Liver (tissue), 8 donors: ENCODE measurements at regions not wholly inside any gene's neighbourhood (a gene's known extent, or its start where the extent isn't known, plus 50 kb on each side); places are given as distances from the start of the nearest gene placed in this dataset.

Source experiments
- DNase-seq: peaks from one replicate; pipeline ENCODE4 v3.0.0-alpha.2; 2017; ENCODE audit warnings: low spot score
- H3K27ac ChIP-seq, 2 donors: one replicate each; pipeline ENCODE4 v1.7.0; 2013; ENCODE audit warnings: inconsistent platforms in 2 of 2, low read length in 2 of 2, control low read depth in 1 of 2, low read depth in 1 of 2, mild to moderate bottlenecking in 1 of 2
- H3K27me3 ChIP-seq, 4 donors: one replicate each; pipeline versions ENCODE4 v1.6.1 to v1.7.0; 2013; ENCODE audit warnings: low read length in 3 of 4, inconsistent platforms in 1 of 4, mild to moderate bottlenecking in 1 of 4, moderate library complexity in 1 of 4; ENCODE audit not compliant: control insufficient read depth in 4 of 4, insufficient read depth in 4 of 4
- H3K36me3 ChIP-seq, 4 donors: one replicate each; pipeline versions ENCODE4 v1.6.1 to v1.7.0; 2013; ENCODE audit warnings: low read length in 3 of 4, mild to moderate bottlenecking in 3 of 4, low read depth in 1 of 4, moderate library complexity in 1 of 4; ENCODE audit not compliant: control insufficient read depth in 4 of 4, insufficient read depth in 3 of 4
- H3K4me1 ChIP-seq, 4 donors: one replicate each; pipeline versions ENCODE4 v1.6.1 to v1.7.0; 2013; ENCODE audit warnings: low read length in 3 of 4, mild to moderate bottlenecking in 3 of 4, moderate library complexity in 1 of 4; ENCODE audit not compliant: control insufficient read depth in 4 of 4, insufficient read depth in 4 of 4
- H3K4me3 ChIP-seq, 3 donors: one replicate each; pipeline versions ENCODE4 v1.6.1 to v1.7.0; 2013; ENCODE audit warnings: low read length in 3 of 3, control low read depth in 1 of 3, low read depth in 1 of 3, mild to moderate bottlenecking in 1 of 3
- H3K9ac ChIP-seq, 2 donors: one replicate each; pipeline ENCODE4 v1.7.0; 2013; ENCODE audit warnings: low read length in 2 of 2, mild to moderate bottlenecking in 2 of 2, moderate library complexity in 2 of 2, control low read depth in 1 of 2, low read depth in 1 of 2
- H3K9me3 ChIP-seq, 4 donors: one replicate each; pipeline versions ENCODE4 v1.6.1 to v1.7.0; 2013; ENCODE audit warnings: low read length in 3 of 4; ENCODE audit not compliant: control insufficient read depth in 4 of 4
- EGR1 ChIP-seq, 2 donors: IDR thresholded peaks; 2 replicates each; pipeline ENCODE4 v1.6.1; 2016 to 2018; ENCODE audit warnings: antibody characterized with exemption in 2 of 2, low read depth in 2 of 2
- GABPA ChIP-seq, 2 donors: IDR thresholded peaks in 1 of 2; conservative IDR thresholded peaks in 1 of 2; 2 replicates each; pipeline ENCODE4 v1.6.1; 2016; ENCODE audit warnings: antibody characterized with exemption in 2 of 2, mild to moderate bottlenecking in 1 of 2, moderate library complexity in 1 of 2
- HNF4A ChIP-seq, 2 donors: conservative IDR thresholded peaks; 2 replicates each; pipeline ENCODE4 v1.6.1; 2016; ENCODE audit warnings: antibody characterized with exemption in 2 of 2, mild to moderate bottlenecking in 2 of 2
- HNF4G ChIP-seq: IDR thresholded peaks from 2 replicates; pipeline ENCODE4 v1.6.1; 2016; ENCODE audit warnings: antibody characterized with exemption
- JUND ChIP-seq, 2 donors: IDR thresholded peaks; 2 replicates each; pipeline ENCODE4 v1.6.1; 2016; ENCODE audit warnings: antibody characterized with exemption in 2 of 2
- NR2F2 ChIP-seq: IDR thresholded peaks from 2 replicates; pipeline ENCODE4 v1.6.1; 2016; ENCODE audit warnings: antibody characterized with exemption
- RAD21 ChIP-seq, 2 donors: IDR thresholded peaks; 2 replicates each; pipeline ENCODE4 v1.6.1; 2016; ENCODE audit warnings: antibody characterized with exemption in 2 of 2, mild to moderate bottlenecking in 2 of 2
- RXRA ChIP-seq, 2 donors: IDR thresholded peaks; 2 replicates each; pipeline ENCODE4 v1.6.1; 2017 to 2018; ENCODE audit warnings: antibody characterized with exemption in 2 of 2, mild to moderate bottlenecking in 1 of 2
- SP1 ChIP-seq: IDR thresholded peaks from 2 replicates; pipeline ENCODE4 v1.6.1; 2018; ENCODE audit warnings: antibody characterized with exemption, mild to moderate bottlenecking
- TAF1 ChIP-seq: conservative IDR thresholded peaks from 2 replicates; pipeline ENCODE4 v1.6.1; 2016; ENCODE audit warnings: antibody characterized with exemption, mild to moderate bottlenecking
- YY1 ChIP-seq: IDR thresholded peaks from 2 replicates; pipeline ENCODE4 v1.6.1; 2016; ENCODE audit warnings: antibody characterized with exemption, mild to moderate bottlenecking
- WGBS: extraction: QIAGEN DNeasy Blood & Tissue Kit; methylation state at CpG from one replicate; pipeline ENCODE4 v1.1.7; 2013; 5-methylcytosine and 5-hydroxymethylcytosine counted together
- TF ChIP-seq, protein P1 (sequence below): IDR thresholded peaks from 2 replicates; pipeline ENCODE4 v1.6.1; 2016; ENCODE audit warnings: antibody characterized with exemption
- TF ChIP-seq, protein P2 (sequence below): IDR thresholded peaks from 2 replicates; pipeline ENCODE4 v1.6.1; 2016; ENCODE audit warnings: antibody characterized with exemption, mild to moderate bottlenecking
- TF ChIP-seq, protein P3 (sequence below): IDR thresholded peaks from 2 replicates; pipeline ENCODE4 v1.6.1; 2016; ENCODE audit warnings: antibody characterized with exemption
- TF ChIP-seq, protein P4 (sequence below): fragments of 150-350 bp; IDR thresholded peaks from 2 replicates; pipeline ENCODE4 v1.5.1; 2017; ENCODE audit warnings: improper control_type of control experiment, low read depth, low read length; ENCODE audit not compliant: missing input control
- donor health status: healthy.
- donor health status: healthy.
- donor health status: healthy.
- donor health status: healthy.
- donor health status: healthy.

DNA sequence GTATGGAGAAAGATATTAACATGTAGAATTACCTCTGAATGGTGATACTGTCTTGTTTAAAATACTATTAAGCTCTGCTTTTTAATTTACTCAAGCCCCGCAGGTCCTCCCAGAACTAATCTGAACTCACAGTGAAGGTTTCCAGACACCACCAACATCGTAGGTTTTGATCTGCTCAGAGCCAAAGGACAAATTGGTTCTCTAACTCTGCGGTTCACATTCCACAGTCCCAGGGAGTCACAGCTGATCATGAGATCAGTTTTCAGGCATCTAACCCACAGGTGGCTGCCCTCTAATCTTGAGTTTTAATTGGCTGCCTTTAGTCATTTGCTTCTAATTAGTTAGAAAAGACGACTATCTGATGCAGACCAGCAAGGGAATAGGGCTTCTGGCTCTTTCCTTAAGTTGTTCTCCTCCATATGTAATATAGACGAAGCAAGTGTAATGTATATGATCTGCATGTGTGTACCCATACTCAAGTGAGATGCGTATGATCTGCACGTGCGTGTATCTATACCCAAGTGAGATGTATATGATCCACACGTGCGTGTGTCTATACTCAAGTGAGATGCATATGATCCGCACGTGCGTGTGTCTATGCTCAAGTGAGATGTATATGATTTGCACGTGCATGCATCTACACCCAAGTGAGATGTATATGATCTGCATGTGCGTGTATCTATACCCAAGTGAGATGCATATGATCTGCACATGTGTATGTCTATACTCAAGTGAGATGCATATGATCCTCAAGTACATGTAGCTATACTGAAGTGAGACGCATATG, 331.5 kb upstream of the NPVF start:
- 91% methylated on average over 16 of the region's 16 CpGs for WGBS

DNA sequence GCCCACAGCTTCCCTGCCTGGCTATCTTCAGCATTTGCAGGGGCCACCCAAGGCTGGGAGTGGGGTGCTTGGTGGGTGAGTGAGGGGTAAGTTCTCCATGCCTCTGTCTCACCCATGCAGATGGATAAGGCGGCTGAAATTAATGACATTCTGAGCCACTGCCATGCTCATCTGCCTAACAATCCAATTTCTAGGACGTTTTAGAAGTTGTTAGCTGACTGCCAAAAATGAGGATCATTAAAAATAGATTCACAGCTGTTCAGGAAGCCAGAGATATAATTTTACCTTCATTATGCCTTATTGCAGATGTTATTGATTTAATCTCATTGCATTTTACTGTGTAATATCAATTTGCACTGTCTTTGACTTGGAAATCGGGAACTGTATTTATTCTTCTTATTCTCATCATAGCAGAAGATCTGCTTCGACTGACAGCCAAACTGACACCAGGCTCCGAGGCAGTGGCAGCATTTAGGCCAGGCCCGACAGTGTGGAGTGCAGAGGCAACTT, 334.4 kb upstream of the NPVF start:
- no peaks in the 10 kb centered on the region for H3K36me3 ChIP-seq
- no peaks in the 10 kb centered on the region for H3K4me1 ChIP-seq
- H3K27me3 ChIP-seq = no peaks in the 10 kb centered on the region
- peaks cover 0 to 5% (median 0%) of the 10 kb centered on the region in 4 donors for H3K9me3 ChIP-seq
- DNase-seq = no peak
- no peak overlapping the region for H3K9ac ChIP-seq
- no peak overlapping the region for H3K27ac ChIP-seq
- 76% methylated on average over 6 of the region's 6 CpGs for WGBS
- H3K4me3 ChIP-seq = no peak overlapping the region
- TF ChIP-seq, protein P1, sequence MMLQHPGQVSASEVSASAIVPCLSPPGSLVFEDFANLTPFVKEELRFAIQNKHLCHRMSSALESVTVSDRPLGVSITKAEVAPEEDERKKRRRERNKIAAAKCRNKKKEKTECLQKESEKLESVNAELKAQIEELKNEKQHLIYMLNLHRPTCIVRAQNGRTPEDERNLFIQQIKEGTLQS = no peak
- TF ChIP-seq HNF4G (no peak), HNF4A (conservative IDR thresholded peaks at IDR 0.05) (no peak), RXRA (IDR thresholded peaks at IDR 0.05) (no peak), GABPA (IDR thresholded peaks at IDR 0.05 in 1 of 2, conservative IDR thresholded peaks at IDR 0.05 in 1 of 2) (no peak), YY1 (no peak), JUND (IDR thresholded peaks at IDR 0.05) (no peak), RAD21 (IDR thresholded peaks at IDR 0.05) (no peak)
- TF ChIP-seq, protein P2, sequence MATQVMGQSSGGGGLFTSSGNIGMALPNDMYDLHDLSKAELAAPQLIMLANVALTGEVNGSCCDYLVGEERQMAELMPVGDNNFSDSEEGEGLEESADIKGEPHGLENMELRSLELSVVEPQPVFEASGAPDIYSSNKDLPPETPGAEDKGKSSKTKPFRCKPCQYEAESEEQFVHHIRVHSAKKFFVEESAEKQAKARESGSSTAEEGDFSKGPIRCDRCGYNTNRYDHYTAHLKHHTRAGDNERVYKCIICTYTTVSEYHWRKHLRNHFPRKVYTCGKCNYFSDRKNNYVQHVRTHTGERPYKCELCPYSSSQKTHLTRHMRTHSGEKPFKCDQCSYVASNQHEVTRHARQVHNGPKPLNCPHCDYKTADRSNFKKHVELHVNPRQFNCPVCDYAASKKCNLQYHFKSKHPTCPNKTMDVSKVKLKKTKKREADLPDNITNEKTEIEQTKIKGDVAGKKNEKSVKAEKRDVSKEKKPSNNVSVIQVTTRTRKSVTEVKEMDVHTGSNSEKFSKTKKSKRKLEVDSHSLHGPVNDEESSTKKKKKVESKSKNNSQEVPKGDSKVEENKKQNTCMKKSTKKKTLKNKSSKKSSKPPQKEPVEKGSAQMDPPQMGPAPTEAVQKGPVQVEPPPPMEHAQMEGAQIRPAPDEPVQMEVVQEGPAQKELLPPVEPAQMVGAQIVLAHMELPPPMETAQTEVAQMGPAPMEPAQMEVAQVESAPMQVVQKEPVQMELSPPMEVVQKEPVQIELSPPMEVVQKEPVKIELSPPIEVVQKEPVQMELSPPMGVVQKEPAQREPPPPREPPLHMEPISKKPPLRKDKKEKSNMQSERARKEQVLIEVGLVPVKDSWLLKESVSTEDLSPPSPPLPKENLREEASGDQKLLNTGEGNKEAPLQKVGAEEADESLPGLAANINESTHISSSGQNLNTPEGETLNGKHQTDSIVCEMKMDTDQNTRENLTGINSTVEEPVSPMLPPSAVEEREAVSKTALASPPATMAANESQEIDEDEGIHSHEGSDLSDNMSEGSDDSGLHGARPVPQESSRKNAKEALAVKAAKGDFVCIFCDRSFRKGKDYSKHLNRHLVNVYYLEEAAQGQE = no peak

More for the DNA sequence above, 331.5 kb upstream of the NPVF start:
- no peak for DNase-seq
- TF ChIP-seq HNF4G (no peak), EGR1 (IDR thresholded peaks at IDR 0.05; ENCODE audit: low read depth in 2 of 2) (no peak), SP1 (no peak), NR2F2 (no peak), TAF1 (no peak), GABPA (IDR thresholded peaks at IDR 0.05 in 1 of 2, conservative IDR thresholded peaks at IDR 0.05 in 1 of 2) (no peak), HNF4A (conservative IDR thresholded peaks at IDR 0.05) (no peak)
- TF ChIP-seq, protein P3, sequence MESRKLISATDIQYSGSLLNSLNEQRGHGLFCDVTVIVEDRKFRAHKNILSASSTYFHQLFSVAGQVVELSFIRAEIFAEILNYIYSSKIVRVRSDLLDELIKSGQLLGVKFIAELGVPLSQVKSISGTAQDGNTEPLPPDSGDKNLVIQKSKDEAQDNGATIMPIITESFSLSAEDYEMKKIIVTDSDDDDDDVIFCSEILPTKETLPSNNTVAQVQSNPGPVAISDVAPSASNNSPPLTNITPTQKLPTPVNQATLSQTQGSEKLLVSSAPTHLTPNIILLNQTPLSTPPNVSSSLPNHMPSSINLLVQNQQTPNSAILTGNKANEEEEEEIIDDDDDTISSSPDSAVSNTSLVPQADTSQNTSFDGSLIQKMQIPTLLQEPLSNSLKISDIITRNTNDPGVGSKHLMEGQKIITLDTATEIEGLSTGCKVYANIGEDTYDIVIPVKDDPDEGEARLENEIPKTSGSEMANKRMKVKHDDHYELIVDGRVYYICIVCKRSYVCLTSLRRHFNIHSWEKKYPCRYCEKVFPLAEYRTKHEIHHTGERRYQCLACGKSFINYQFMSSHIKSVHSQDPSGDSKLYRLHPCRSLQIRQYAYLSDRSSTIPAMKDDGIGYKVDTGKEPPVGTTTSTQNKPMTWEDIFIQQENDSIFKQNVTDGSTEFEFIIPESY = no peak
- TF ChIP-seq, protein P2 = no peak
- TF ChIP-seq, protein P4, sequence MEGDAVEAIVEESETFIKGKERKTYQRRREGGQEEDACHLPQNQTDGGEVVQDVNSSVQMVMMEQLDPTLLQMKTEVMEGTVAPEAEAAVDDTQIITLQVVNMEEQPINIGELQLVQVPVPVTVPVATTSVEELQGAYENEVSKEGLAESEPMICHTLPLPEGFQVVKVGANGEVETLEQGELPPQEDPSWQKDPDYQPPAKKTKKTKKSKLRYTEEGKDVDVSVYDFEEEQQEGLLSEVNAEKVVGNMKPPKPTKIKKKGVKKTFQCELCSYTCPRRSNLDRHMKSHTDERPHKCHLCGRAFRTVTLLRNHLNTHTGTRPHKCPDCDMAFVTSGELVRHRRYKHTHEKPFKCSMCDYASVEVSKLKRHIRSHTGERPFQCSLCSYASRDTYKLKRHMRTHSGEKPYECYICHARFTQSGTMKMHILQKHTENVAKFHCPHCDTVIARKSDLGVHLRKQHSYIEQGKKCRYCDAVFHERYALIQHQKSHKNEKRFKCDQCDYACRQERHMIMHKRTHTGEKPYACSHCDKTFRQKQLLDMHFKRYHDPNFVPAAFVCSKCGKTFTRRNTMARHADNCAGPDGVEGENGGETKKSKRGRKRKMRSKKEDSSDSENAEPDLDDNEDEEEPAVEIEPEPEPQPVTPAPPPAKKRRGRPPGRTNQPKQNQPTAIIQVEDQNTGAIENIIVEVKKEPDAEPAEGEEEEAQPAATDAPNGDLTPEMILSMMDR = no peak
- no peaks in the 10 kb centered on the region for H3K4me1 ChIP-seq
- H3K9ac ChIP-seq = no peak overlapping the region
- no peaks in the 10 kb centered on the region for H3K36me3 ChIP-seq
- H3K27ac ChIP-seq = no peak overlapping the region
- no peaks in the 10 kb centered on the region for H3K27me3 ChIP-seq
- H3K4me3 ChIP-seq = no peak overlapping the region
- peaks cover 0 to 5% (median 0%) of the 10 kb centered on the region in 4 donors for H3K9me3 ChIP-seq
